NB4 (cell line): ENCODE measurements at regions not wholly inside any gene's neighbourhood (a gene's known extent, or its start where the extent isn't known, plus 50 kb on each side); places are given as distances from the start of the nearest gene placed in this dataset.

Experiments used
- CTCF ChIP-seq: IDR thresholded peaks from one replicate; pipeline ENCODE4 v1.5.1; 2012; ENCODE audit warnings: low read depth, low read length
- POLR2A ChIP-seq: IDR thresholded peaks from 2 replicates; pipeline ENCODE4 v1.6.1; 2011; ENCODE audit warnings: mild to moderate bottlenecking; ENCODE audit not compliant: insufficient read length; ENCODE audit errors: extremely low read depth
- TF ChIP-seq, protein P1 (sequence below): IDR thresholded peaks from 2 replicates; pipeline ENCODE4 v1.6.1; 2011; ENCODE audit warnings: low read depth, low read length

DNA sequence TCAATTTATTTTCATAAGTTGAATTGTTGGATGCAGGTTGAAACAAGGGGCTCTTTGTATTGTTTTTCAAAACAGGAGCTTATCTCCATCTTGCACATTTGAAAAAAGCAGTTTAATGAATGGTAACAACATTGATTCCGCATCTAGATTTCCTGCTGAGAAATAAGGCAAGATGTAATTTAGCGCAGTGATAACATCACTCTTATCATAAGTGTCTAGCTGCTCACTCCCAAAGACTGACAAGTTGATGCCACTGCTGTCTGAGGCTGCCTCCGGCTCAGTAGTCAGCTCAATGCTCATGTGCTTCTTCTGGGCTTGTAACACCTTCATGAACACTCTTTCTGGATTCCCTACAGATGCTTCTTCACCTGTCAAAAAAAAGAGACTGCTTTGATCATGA, 92.4 kb downstream of the KPNA2 start:
- no peak for TF ChIP-seq CTCF
- no peak for TF ChIP-seq POLR2A
- TF ChIP-seq, protein P1, sequence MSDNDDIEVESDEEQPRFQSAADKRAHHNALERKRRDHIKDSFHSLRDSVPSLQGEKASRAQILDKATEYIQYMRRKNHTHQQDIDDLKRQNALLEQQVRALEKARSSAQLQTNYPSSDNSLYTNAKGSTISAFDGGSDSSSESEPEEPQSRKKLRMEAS = no peak
